ENCODE measurements at regions not wholly inside any gene's neighbourhood (a gene's known extent, or its start where the extent isn't known, plus 50 kb on each side); places are given as distances from the start of the nearest gene placed in this dataset.

GRCh38 chr1:175887521-175887920, 144.1 kb upstream of the TNR start:
- Mint-ChIP-seq H3K27ac (no peak overlapping the region), H3K36me3 (no peaks in the 10 kb centered on the region), H3K4me3 (no peak overlapping the region), H3K4me1 (no peaks in the 10 kb centered on the region), H3K9me3 (no peaks in the 10 kb centered on the region), H3K27me3 (peaks cover 4% of the 10 kb centered on the region)
- ATAC-seq (ENCODE audit: low read depth in 2 of 2) (no peak), DNase-seq (no peak)
- no peaks in the 10 kb centered on the region for H3K36me3 ChIP-seq (ENCODE audit: control insufficient read depth, insufficient read depth, low read length)
- H3K27me3 ChIP-seq (ENCODE audit: control insufficient read depth, insufficient read depth, low read length): no peaks in the 10 kb centered on the region
- no peaks in the 10 kb centered on the region for H3K9me3 ChIP-seq (ENCODE audit: control insufficient read depth in 2 of 2, low read length in 2 of 2)
- H3K27ac ChIP-seq (ENCODE audit: insufficient read depth, low read length, poor library complexity, severe bottlenecking): no peak overlapping the region
- no peaks in the 10 kb centered on the region for H3K4me1 ChIP-seq (ENCODE audit: control insufficient read depth, insufficient read depth, low read length, poor library complexity, severe bottlenecking)
- H3K4me3 ChIP-seq (ENCODE audit: low read depth, low read length): no peak overlapping the region

- no peaks in the 10 kb centered on the region for H3K9me3 ChIP-seq (ENCODE audit: control insufficient read depth in 2 of 2, low read length in 2 of 2)
- no peaks in the 10 kb centered on the region for H3K4me1 ChIP-seq (ENCODE audit: control insufficient read depth, insufficient read depth, low read length, poor library complexity, severe bottlenecking)
- H3K4me3 Mint-ChIP-seq: no peak overlapping the region
- H3K4me3 ChIP-seq (ENCODE audit: low read depth, low read length): no peak overlapping the region
- no peaks in the 10 kb centered on the region for H3K36me3 Mint-ChIP-seq
- no peaks in the 10 kb centered on the region for H3K9me3 Mint-ChIP-seq
- H3K27ac Mint-ChIP-seq: no peak overlapping the region
- H3K27ac ChIP-seq (ENCODE audit: insufficient read depth, low read length, poor library complexity, severe bottlenecking): no peak overlapping the region
- H3K27me3 ChIP-seq (ENCODE audit: control insufficient read depth, insufficient read depth, low read length): no peaks in the 10 kb centered on the region
- ATAC-seq (ENCODE audit: low read depth in 2 of 2) (no peak), DNase-seq (no peak)
- peaks cover 11% of the 10 kb centered on the region for H3K27me3 Mint-ChIP-seq
- H3K4me1 Mint-ChIP-seq: no peaks in the 10 kb centered on the region
- no peaks in the 10 kb centered on the region for H3K36me3 ChIP-seq (ENCODE audit: control insufficient read depth, insufficient read depth, low read length)
These were observed 141.9 kb upstream of the TNR start for GRCh38 chr1:175885326-175885725.

GRCh38 chr1:175884369-175884768, 141.0 kb upstream of the TNR start:
- H3K4me3 Mint-ChIP-seq: no peak overlapping the region
- no peaks in the 10 kb centered on the region for H3K9me3 ChIP-seq (ENCODE audit: control insufficient read depth in 2 of 2, low read length in 2 of 2)
- H3K36me3 Mint-ChIP-seq: no peaks in the 10 kb centered on the region
- no peak overlapping the region for H3K4me3 ChIP-seq (ENCODE audit: low read depth, low read length)
- no peak overlapping the region for H3K27ac ChIP-seq (ENCODE audit: insufficient read depth, low read length, poor library complexity, severe bottlenecking)
- H3K4me1 Mint-ChIP-seq: no peaks in the 10 kb centered on the region
- H3K27ac Mint-ChIP-seq: no peak overlapping the region
- no peak for DNase-seq
- no peak for ATAC-seq (ENCODE audit: low read depth in 2 of 2)
- H3K27me3 Mint-ChIP-seq: peaks cover 11% of the 10 kb centered on the region
- H3K27me3 ChIP-seq (ENCODE audit: control insufficient read depth, insufficient read depth, low read length): no peaks in the 10 kb centered on the region
- H3K9me3 Mint-ChIP-seq: no peaks in the 10 kb centered on the region
- no peaks in the 10 kb centered on the region for H3K4me1 ChIP-seq (ENCODE audit: control insufficient read depth, insufficient read depth, low read length, poor library complexity, severe bottlenecking)
- H3K36me3 ChIP-seq (ENCODE audit: control insufficient read depth, insufficient read depth, low read length): no peaks in the 10 kb centered on the region

GRCh38 chr1:175882192-175882591, 138.8 kb upstream of the TNR start:
- no peak for ATAC-seq (ENCODE audit: low read depth in 2 of 2)
- Mint-ChIP-seq H3K9me3 (no peaks in the 10 kb centered on the region), H3K36me3 (no peaks in the 10 kb centered on the region)

GRCh38 chr1:175881246-175881976, 138.0 kb upstream of the TNR start:
- H3K4me3 ChIP-seq (ENCODE audit: low read depth, low read length): no peak overlapping the region
- ATAC-seq (ENCODE audit: low read depth in 2 of 2) (no peak), DNase-seq (no peak)
- no peaks in the 10 kb centered on the region for H3K36me3 ChIP-seq (ENCODE audit: control insufficient read depth, insufficient read depth, low read length)
- no peaks in the 10 kb centered on the region for H3K4me1 Mint-ChIP-seq
- no peaks in the 10 kb centered on the region for H3K9me3 Mint-ChIP-seq
- peaks cover 11% of the 10 kb centered on the region for H3K27me3 Mint-ChIP-seq
- H3K4me3 Mint-ChIP-seq: no peak overlapping the region
- H3K9me3 ChIP-seq (ENCODE audit: control insufficient read depth in 2 of 2, low read length in 2 of 2): no peaks in the 10 kb centered on the region
- H3K27ac Mint-ChIP-seq: no peak overlapping the region
- H3K36me3 Mint-ChIP-seq: no peaks in the 10 kb centered on the region
- no peaks in the 10 kb centered on the region for H3K4me1 ChIP-seq (ENCODE audit: control insufficient read depth, insufficient read depth, low read length, poor library complexity, severe bottlenecking)
- no peak overlapping the region for H3K27ac ChIP-seq (ENCODE audit: insufficient read depth, low read length, poor library complexity, severe bottlenecking)
- no peaks in the 10 kb centered on the region for H3K27me3 ChIP-seq (ENCODE audit: control insufficient read depth, insufficient read depth, low read length)

More at GRCh38 chr1:175882192-175882591, 138.8 kb upstream of the TNR start:
- H3K27me3 ChIP-seq (ENCODE audit: control insufficient read depth, insufficient read depth, low read length): no peaks in the 10 kb centered on the region
- peak overlapping the region in 1 of 3 donors; percentile 54 for H3K27ac Mint-ChIP-seq
- no peaks in the 10 kb centered on the region for H3K4me1 ChIP-seq (ENCODE audit: control insufficient read depth, insufficient read depth, low read length, poor library complexity, severe bottlenecking)
- H3K27ac ChIP-seq (ENCODE audit: insufficient read depth, low read length, poor library complexity, severe bottlenecking): no peak overlapping the region
- peaks cover 11% of the 10 kb centered on the region for H3K27me3 Mint-ChIP-seq
- no peak overlapping the region for H3K4me3 ChIP-seq (ENCODE audit: low read depth, low read length)
- no peak for DNase-seq
- H3K4me3 Mint-ChIP-seq: no peak overlapping the region
- no peaks in the 10 kb centered on the region for H3K4me1 Mint-ChIP-seq
- H3K36me3 ChIP-seq (ENCODE audit: control insufficient read depth, insufficient read depth, low read length): no peaks in the 10 kb centered on the region
- no peaks in the 10 kb centered on the region for H3K9me3 ChIP-seq (ENCODE audit: control insufficient read depth in 2 of 2, low read length in 2 of 2)

GRCh38 chr1:175878775-175879174, 135.4 kb upstream of the TNR start:
- peaks cover 7% of the 10 kb centered on the region for H3K27me3 Mint-ChIP-seq
- Histone ChIP-seq H3K4me3 (ENCODE audit: low read depth, low read length) (no peak overlapping the region), H3K4me1 (ENCODE audit: control insufficient read depth, insufficient read depth, low read length, poor library complexity, severe bottlenecking) (no peaks in the 10 kb centered on the region), H3K36me3 (ENCODE audit: control insufficient read depth, insufficient read depth, low read length) (no peaks in the 10 kb centered on the region), H3K9me3 (ENCODE audit: control insufficient read depth in 2 of 2, low read length in 2 of 2) (no peaks in the 10 kb centered on the region), H3K27me3 (ENCODE audit: control insufficient read depth, insufficient read depth, low read length) (no peaks in the 10 kb centered on the region), H3K27ac (ENCODE audit: insufficient read depth, low read length, poor library complexity, severe bottlenecking) (no peak overlapping the region)
- no peak for ATAC-seq (ENCODE audit: low read depth in 2 of 2)
- no peaks in the 10 kb centered on the region for H3K4me1 Mint-ChIP-seq
- no peak for DNase-seq
- H3K9me3 Mint-ChIP-seq: no peaks in the 10 kb centered on the region
- no peak overlapping the region for H3K4me3 Mint-ChIP-seq
- H3K36me3 Mint-ChIP-seq: no peaks in the 10 kb centered on the region
- H3K27ac Mint-ChIP-seq: no peak overlapping the region

- no peaks in the 10 kb centered on the region for H3K9me3 Mint-ChIP-seq
- no peaks in the 10 kb centered on the region for H3K36me3 Mint-ChIP-seq
- Histone ChIP-seq H3K9me3 (ENCODE audit: control insufficient read depth in 2 of 2, low read length in 2 of 2) (no peaks in the 10 kb centered on the region), H3K4me1 (ENCODE audit: control insufficient read depth, insufficient read depth, low read length, poor library complexity, severe bottlenecking) (no peaks in the 10 kb centered on the region), H3K36me3 (ENCODE audit: control insufficient read depth, insufficient read depth, low read length) (no peaks in the 10 kb centered on the region), H3K27me3 (ENCODE audit: control insufficient read depth, insufficient read depth, low read length) (no peaks in the 10 kb centered on the region), H3K27ac (ENCODE audit: insufficient read depth, low read length, poor library complexity, severe bottlenecking) (no peak overlapping the region), H3K4me3 (ENCODE audit: low read depth, low read length) (no peak overlapping the region)
- H3K4me1 Mint-ChIP-seq: no peaks in the 10 kb centered on the region
- H3K27me3 Mint-ChIP-seq: peaks cover 7% of the 10 kb centered on the region
- no peak for DNase-seq
- H3K4me3 Mint-ChIP-seq: no peak overlapping the region
- H3K27ac Mint-ChIP-seq: no peak overlapping the region
- ATAC-seq (ENCODE audit: low read depth in 2 of 2): no peak
These were observed 134.7 kb upstream of the TNR start for GRCh38 chr1:175877939-175878737.

GRCh38 chr1:175875556-175875955, 132.2 kb upstream of the TNR start:
- no peak overlapping the region for H3K4me3 ChIP-seq (ENCODE audit: low read depth, low read length)
- no peaks in the 10 kb centered on the region for H3K27me3 ChIP-seq (ENCODE audit: control insufficient read depth, insufficient read depth, low read length)
- ATAC-seq (ENCODE audit: low read depth in 2 of 2) (no peak), DNase-seq (no peak)
- H3K27ac Mint-ChIP-seq: no peak overlapping the region
- no peaks in the 10 kb centered on the region for H3K9me3 Mint-ChIP-seq
- H3K27me3 Mint-ChIP-seq: no peaks in the 10 kb centered on the region
- H3K4me3 Mint-ChIP-seq: no peak overlapping the region
- H3K9me3 ChIP-seq (ENCODE audit: control insufficient read depth in 2 of 2, low read length in 2 of 2): no peaks in the 10 kb centered on the region
- H3K4me1 Mint-ChIP-seq: no peaks in the 10 kb centered on the region
- no peaks in the 10 kb centered on the region for H3K36me3 ChIP-seq (ENCODE audit: control insufficient read depth, insufficient read depth, low read length)
- H3K27ac ChIP-seq (ENCODE audit: insufficient read depth, low read length, poor library complexity, severe bottlenecking): no peak overlapping the region
- H3K4me1 ChIP-seq (ENCODE audit: control insufficient read depth, insufficient read depth, low read length, poor library complexity, severe bottlenecking): no peaks in the 10 kb centered on the region
- H3K36me3 Mint-ChIP-seq: no peaks in the 10 kb centered on the region

Measured in CD4-positive, CD25-positive, alpha-beta regulatory T cell (primary cell).